NCI-H2029 (cell line): ENCODE measurements at regions not wholly inside any gene's neighbourhood (a gene's known extent, or its start where the extent isn't known, plus 50 kb on each side); places are given as distances from the start of the nearest gene placed in this dataset.
A peak's percentile ranks its signal among the peaks of the same experiment; 100 is the strongest.

Source experiments
- DNase-seq: peaks from one replicate; lab custom pipeline; 2025; lab: John Stamatoyannopoulos, UW

DNA sequence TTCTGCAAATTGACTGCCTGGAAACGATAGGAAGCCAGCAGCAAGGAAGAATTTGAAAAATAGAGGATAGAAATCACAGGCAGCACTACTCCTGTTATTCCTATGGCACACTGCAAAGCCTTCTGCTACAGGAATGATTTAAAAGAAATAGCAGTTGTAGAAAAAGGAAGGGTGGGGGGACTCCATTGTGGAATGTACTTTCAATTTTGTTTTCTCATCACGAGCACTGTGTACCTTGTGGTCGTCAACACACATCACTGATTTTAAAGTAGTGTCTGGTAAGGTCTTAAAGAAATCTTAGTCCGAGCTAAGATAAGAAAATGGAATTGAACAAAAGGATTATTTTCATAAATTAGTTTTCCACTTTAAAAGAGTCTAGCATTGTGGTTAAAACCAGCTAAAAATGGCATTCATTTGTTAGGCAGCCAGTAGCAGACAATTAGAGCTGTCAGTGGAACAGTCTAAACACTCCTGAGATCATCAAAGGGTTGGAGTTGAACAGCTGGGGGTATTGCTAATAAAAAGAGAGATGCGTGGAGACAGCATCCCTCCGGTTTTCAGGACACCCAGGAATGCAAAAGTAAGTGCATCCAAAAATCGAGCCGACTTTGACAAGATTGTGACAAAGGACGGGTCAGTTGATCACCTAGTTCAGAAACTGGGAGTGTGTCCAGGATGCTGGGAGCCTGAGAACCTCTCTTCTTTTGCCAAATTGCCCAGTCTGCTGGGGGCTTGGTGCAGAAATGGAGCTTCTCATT is 97.8 kb upstream of the WWC1 start:
- DNase-seq = no peak

- DNase-seq = no peak
Measured at GRCh38 chr5:168195110-168195509, 96.3 kb upstream of the WWC1 start.

DNA sequence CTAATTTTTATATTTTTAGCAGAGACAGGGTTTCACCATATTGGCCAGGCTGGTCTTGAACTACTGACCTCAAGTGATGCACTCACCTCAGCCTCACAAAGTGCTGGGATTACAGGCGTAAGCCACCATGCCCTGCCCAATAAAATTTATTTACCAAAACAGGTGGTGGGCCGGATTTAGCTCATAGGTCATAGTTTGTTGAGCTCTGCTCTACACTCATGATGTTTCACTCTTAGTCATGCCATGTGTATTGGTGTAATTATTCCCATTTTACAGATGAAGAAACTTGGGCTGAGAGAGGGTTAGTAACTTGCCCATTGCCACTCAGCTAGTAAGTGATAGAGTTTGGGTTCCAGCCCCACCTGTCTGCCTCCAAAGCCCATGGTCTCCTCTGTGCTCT is 93.1 kb upstream of the WWC1 start:
- DNase-seq = no peak

DNA sequence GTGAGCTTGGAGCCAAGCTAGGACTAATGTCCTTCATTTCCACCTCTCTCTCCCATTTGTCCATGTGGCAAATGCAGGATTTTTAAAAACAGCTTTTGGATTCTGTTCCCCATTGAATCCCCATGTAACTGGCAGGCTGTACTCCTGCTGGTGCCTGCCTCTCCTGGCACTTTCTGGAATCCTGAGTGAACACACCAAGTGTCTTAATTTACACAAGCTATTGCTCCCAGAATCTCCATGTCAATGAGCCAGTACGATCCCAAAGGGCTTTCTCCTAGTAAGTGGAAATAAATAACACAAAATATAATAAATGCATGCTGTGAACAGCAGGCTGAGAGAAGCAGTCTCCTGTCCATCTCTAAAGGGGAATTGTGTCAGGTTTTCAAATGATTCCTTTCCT is 88.4 kb upstream of the WWC1 start:
- DNase-seq = no peak

GRCh38 chr5:168204165-168204564 is 87.3 kb upstream of the WWC1 start:
- no peak for DNase-seq

GRCh38 chr5:168207450-168208029 is 83.9 kb upstream of the WWC1 start:
- no peak for DNase-seq

- DNase-seq = no peak
Measured at GRCh38 chr5:168209244-168209995, 82.0 kb upstream of the WWC1 start.

DNA sequence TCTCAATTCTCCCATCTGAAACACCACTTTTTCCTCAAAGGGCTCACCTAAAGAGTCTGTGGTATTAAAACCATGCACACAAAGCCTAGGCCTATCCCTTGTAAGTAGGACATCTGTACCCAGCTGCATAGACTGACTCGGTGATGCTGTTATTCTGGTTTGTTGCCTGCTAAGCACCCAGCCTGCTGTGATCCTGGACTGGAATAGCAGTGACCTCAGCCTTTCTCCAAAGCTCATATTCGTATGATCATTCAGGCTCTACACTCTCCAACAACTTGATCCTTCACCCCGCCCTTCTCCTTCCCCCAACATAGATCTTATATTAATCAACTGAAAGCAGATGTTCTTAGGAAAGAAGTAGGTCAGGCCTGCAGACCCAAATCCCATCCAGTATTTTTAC is 81.4 kb upstream of the WWC1 start:
- DNase-seq = no peak

- no peak for DNase-seq
Measured at GRCh38 chr5:168211245-168211644, 80.2 kb upstream of the WWC1 start.

- DNase-seq = no peak
Measured at GRCh38 chr5:168211936-168212335, 79.5 kb upstream of the WWC1 start.

DNA sequence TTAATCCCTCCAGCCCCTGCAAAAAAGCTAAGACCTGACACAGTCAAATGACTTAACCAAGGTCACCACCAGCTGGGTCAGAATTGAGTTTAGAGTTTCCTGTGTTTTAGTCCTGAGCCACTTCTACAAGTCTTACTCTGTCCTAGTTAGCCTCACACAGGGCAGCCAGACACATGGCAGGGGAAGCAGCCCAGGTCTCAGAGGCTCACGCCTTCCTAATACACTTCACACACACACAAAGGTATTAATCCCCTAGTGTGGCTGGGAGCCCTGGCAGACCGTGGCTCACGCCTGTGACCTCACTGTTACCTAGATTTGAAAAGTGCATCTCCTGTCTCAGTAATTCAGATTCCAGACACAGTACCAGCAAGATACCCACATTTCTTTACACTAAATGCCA is 77.4 kb upstream of the WWC1 start:
- DNase-seq = no peak

DNA sequence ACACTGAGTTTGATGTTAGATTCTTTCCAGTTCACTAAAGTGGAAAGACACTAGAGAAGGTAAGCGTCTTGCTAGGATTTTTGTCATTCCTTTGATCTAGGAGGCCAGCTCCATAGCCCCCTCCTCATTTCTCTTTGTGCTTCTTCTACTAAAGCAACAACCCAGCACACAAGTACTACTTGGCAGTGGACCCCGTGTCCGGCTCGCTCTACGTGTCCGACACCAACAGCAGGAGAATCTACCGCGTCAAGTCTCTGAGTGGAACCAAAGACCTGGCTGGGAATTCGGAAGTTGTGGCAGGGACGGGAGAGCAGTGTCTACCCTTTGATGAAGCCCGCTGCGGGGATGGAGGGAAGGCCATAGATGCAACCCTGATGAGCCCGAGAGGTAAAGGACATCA is 76.6 kb upstream of the WWC1 start:
- no peak for DNase-seq

DNA sequence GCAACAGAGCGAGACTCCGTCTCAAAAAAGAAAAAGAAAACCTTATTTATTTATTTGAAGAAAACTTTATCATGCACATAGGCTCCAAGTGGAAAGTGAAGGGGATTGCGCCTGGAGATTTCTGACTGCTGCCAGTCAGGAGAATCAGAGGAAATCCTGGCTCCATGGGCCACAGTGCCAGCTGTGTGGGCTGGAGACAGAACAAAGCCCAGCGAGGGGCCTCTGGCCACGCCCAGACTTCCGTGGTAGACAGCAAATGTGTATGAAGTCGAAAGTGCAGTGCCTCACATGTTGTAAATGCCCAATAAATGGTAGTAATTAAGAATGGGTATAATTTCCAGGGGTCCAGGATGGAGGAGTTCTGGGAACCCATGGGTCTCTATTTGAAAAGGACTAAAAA is 75.8 kb upstream of the WWC1 start:
- no peak for DNase-seq

- peak; percentile 10 for DNase-seq
Measured at GRCh38 chr5:168216989-168217388, 74.5 kb upstream of the WWC1 start.

GRCh38 chr5:168217497-168217896 is 73.9 kb upstream of the WWC1 start:
- peak; percentile 35 for DNase-seq

DNA sequence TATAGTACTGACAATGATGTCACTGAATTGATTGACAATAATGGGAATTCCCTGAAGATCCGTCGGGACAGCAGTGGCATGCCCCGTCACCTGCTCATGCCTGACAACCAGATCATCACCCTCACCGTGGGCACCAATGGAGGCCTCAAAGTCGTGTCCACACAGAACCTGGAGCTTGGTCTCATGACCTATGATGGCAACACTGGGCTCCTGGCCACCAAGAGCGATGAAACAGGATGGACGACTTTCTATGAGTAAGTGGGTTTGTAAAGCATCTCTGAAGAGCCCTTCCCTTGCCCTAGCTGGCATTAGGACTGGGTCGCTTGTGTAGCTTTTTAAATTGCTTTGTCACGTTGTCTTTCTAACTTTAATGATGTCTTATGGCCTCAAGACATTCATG is 72.7 kb upstream of the WWC1 start:
- DNase-seq = no peak

GRCh38 chr5:168219515-168220410 is 71.7 kb upstream of the WWC1 start:
- DNase-seq = peak; percentile 53

DNA sequence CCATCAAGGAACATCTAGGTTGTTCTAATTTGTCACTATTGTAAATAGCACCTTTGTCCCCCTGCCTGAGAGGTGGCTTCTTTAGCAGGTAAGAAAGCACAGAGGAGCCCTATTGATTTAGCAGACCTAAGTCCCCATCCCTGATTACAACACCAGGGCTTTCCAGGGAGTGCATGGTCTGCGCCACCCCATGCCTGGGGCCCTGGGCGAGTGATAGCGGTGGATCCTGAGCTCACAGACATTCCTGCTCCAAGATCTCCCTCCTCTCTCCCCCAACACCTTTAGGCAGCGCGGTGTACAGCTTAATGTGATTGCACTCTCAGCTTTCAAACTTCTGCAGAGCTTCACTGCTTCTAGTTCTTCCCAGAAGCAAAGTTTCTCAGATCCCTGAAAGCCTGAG is 67.4 kb upstream of the WWC1 start:
- no peak for DNase-seq

DNA sequence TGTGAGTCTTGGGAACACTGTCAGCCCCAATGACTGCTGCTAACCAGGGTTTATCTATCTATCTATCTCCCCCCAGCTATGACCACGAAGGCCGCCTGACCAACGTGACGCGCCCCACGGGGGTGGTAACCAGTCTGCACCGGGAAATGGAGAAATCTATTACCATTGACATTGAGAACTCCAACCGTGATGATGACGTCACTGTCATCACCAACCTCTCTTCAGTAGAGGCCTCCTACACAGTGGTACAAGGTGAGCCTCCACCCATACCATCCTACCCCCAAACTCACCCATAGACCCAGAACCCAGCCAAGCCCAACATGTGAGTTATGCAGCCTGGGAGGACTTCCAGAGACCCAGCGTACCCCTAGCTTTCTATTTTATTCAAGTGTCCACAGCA is 65.4 kb upstream of the WWC1 start:
- DNase-seq = no peak

DNA sequence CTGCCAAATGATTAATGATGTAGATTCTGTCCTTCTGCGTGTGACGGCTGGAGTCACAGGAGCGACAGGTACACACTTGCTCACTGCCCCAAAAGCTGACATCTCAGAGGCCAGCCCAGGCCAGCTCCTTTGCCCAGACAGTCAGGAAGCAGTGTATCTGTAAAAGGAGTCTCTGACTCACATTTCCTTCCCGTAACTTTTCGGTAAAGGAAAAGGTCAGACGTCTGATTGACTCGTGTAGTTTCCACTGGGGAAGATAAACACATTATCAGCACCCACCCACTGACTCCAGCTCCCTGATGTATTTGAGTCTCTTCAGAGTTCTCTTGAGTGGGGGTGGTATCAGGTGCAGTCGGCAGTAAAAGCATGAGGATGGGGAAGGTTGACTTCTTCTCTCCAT is 64.4 kb upstream of the WWC1 start:
- no peak for DNase-seq

GRCh38 chr5:168227973-168228615 is 63.4 kb upstream of the WWC1 start:
- DNase-seq = no peak

DNA sequence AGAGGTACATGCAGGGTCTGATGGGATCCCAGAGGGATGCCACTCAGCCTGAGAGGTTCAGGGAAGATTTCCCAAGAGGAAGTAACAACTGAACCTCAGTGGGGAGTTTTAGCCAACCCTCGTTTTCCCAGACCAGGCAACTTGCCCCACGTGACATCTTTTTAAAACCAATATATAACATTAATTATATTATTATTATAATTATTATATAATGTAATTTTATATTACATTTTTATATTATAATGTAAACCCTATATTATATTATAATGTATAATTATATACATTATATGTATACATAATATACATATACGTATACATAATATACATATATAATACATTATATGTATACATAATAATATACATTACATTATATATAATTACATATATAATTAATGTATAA is 62.8 kb upstream of the WWC1 start:
- no peak for DNase-seq
